22Rv1 (cell line): ENCODE measurements at regions not wholly inside any gene's neighbourhood (a gene's known extent, or its start where the extent isn't known, plus 50 kb on each side); places are given as distances from the start of the nearest gene placed in this dataset.
A peak's percentile ranks its signal among the peaks of the same experiment; 100 is the strongest.

Experiments
- CTCF ChIP-seq: fragments of 450-650 bp; IDR thresholded peaks from 2 replicates; pipeline ENCODE4 v1.5.1; 2017; ENCODE audit warnings: mild to moderate bottlenecking
- ZFX ChIP-seq: fragments of 450-650 bp; IDR thresholded peaks from 2 replicates; pipeline ENCODE4 v1.6.1; 2017; ENCODE audit warnings: antibody characterized with exemption, borderline replicate concordance

- peak; percentile 97 for TF ChIP-seq CTCF
- no peak for TF ChIP-seq ZFX
These were observed 58.9 kb upstream of the THUMPD2 start for GRCh38 chr2:39837856-39838453.
